Head of caudate nucleus (tissue), 42 donors: ENCODE measurements at regions not wholly inside any gene's neighbourhood (a gene's known extent, or its start where the extent isn't known, plus 50 kb on each side); places are given as distances from the start of the nearest gene placed in this dataset.

ENCODE experiments used
- DNase-seq, 42 donors: peaks; one replicate each; pipeline versions ENCODE4 v3.0.0 to v3.0.0-alpha.2; 2020 to 2021; ENCODE audit warnings: mixed read lengths in 7 of 42
- intact Hi-C: fragments of 100-400 bp; cut with DNase I; formaldehyde crosslinking; loops from one replicate; pipeline ENCODE4 v1.15.0; 2022

- DNase-seq, result peak in 3 of 42 donors; percentile 35 to 42 (median 41)
- intact Hi-C loops, result no loop called here
Measured at GRCh38 chr11:120061036-120061760, 76.7 kb downstream of the TRIM29 start.

GRCh38 chr11:120060512-120060911, 77.4 kb downstream of the TRIM29 start:
- DNase-seq, result peak in 3 of 42 donors; percentile 15 to 31 (median 30)
- intact Hi-C loops, result no loop called here

- DNase-seq, result peak in 2 of 42 donors; percentile 7 to 31
- intact Hi-C loops, result no loop called here
Measured at GRCh38 chr11:120058931-120059330, 79.0 kb downstream of the TRIM29 start.

GRCh38 chr11:120057595-120058581, 80.0 kb downstream of the TRIM29 start:
- intact Hi-C loops, result no loop called here
- peak in 3 of 42 donors; percentile 15 to 34 (median 29) for DNase-seq

- peak in 2 of 42 donors; percentile 2 to 18 for DNase-seq
- intact Hi-C loops, result no loop called here
Measured at GRCh38 chr11:120057028-120057330, 80.9 kb downstream of the TRIM29 start.

- peak in 5 of 42 donors; percentile 13 to 47 (median 42) for DNase-seq
- intact Hi-C loops, result no loop called here
Measured at GRCh38 chr11:120056301-120057027, 81.4 kb downstream of the TRIM29 start.

GRCh38 chr11:120055646-120056045, 82.3 kb downstream of the TRIM29 start:
- intact Hi-C loops, result no loop called here
- DNase-seq, result peak in 2 of 42 donors; percentile 16 to 28

- peak in 2 of 42 donors; percentile 4 to 12 for DNase-seq
- intact Hi-C loops, result no loop called here
Measured at GRCh38 chr11:120054753-120055045, 83.2 kb downstream of the TRIM29 start.

GRCh38 chr11:120054016-120054752, 83.7 kb downstream of the TRIM29 start:
- DNase-seq, result peak in 4 of 42 donors; percentile 1 to 29 (median 8)
- intact Hi-C loops, result no loop called here

- peak in 4 of 42 donors; percentile 1 to 25 (median 13) for DNase-seq
- intact Hi-C loops, result no loop called here
Measured at GRCh38 chr11:120052196-120052775, 85.6 kb downstream of the TRIM29 start.

GRCh38 chr11:120044011-120044675, 93.8 kb downstream of the TRIM29 start:
- DNase-seq, result peak in 1 of 42 donors; percentile 8
- intact Hi-C loops, result no loop called here

- peak in 4 of 42 donors; percentile 5 to 15 (median 8) for DNase-seq
Measured at GRCh38 chr11:120043328-120043945, 94.5 kb downstream of the TRIM29 start.

GRCh38 chr11:120041625-120042024, 96.3 kb downstream of the TRIM29 start:
- intact Hi-C loops, result no loop called here
- DNase-seq, result no peak

More at GRCh38 chr11:120043328-120043945, 94.5 kb downstream of the TRIM29 start:
- intact Hi-C loops, result no loop called here

- peak in 3 of 42 donors; percentile 2 to 22 (median 17) for DNase-seq
- intact Hi-C loops, result no loop called here
Measured at GRCh38 chr11:120040151-120040840, 97.6 kb downstream of the TRIM29 start.

GRCh38 chr11:120039039-120039438, 98.9 kb downstream of the TRIM29 start:
- intact Hi-C loops, result no loop called here
- peak in 2 of 42 donors; percentile 1 to 15 for DNase-seq

GRCh38 chr11:120037111-120037510, 100.8 kb downstream of the TRIM29 start:
- intact Hi-C loops, result no loop called here
- DNase-seq, result peak in 2 of 42 donors; percentile 1 to 6

- peak in 1 of 42 donors; percentile 3 for DNase-seq
- intact Hi-C loops, result no loop called here
Measured at GRCh38 chr11:120035756-120036155, 102.2 kb downstream of the TRIM29 start.
